Osteoblast (primary cell): ENCODE measurements at regions not wholly inside any gene's neighbourhood (a gene's known extent, or its start where the extent isn't known, plus 50 kb on each side); places are given as distances from the start of the nearest gene placed in this dataset.
A peak's percentile ranks its signal among the peaks of the same experiment; 100 is the strongest.

Experiments
- DNase-seq: peaks from one replicate; pipeline ENCODE4 v3.0.0; 2011; ENCODE audit warnings: low spot score, mixed read lengths; ENCODE audit not compliant: insufficient read length; ENCODE audit errors: missing footprints
- H2AFZ ChIP-seq: 2 replicates; pipeline ENCODE4 v1.6.0; 2011; ENCODE audit warnings: mild to moderate bottlenecking, low read length
- H3K27ac ChIP-seq: 2 replicates; pipeline ENCODE4 v1.5.1; 2011; ENCODE audit warnings: mild to moderate bottlenecking, low read depth, low read length, moderate library complexity
- H3K27me3 ChIP-seq: 2 replicates; pipeline ENCODE4 v1.6.0; 2012; ENCODE audit warnings: mild to moderate bottlenecking, control low read depth, inconsistent platforms, low read length, moderate library complexity; ENCODE audit not compliant: insufficient read depth
- H3K36me3 ChIP-seq: 2 replicates; pipeline ENCODE4 v1.5.1; 2011; ENCODE audit warnings: mild to moderate bottlenecking, low read length, control low read depth, moderate library complexity; ENCODE audit not compliant: insufficient read depth
- H3K4me1 ChIP-seq: 2 replicates; pipeline ENCODE4 v1.5.1; 2011; ENCODE audit warnings: mild to moderate bottlenecking, low read length, control low read depth, moderate library complexity; ENCODE audit not compliant: insufficient read depth
- H3K4me2 ChIP-seq: 2 replicates; pipeline ENCODE4 v1.6.0; 2011; ENCODE audit warnings: mild to moderate bottlenecking, low read length; ENCODE audit not compliant: insufficient read depth
- H3K4me3 ChIP-seq: fragments of 200-600 bp; sonication (generic); 3 replicates; pipeline ENCODE4 v1.5.1; 2012; ENCODE audit warnings: mild to moderate bottlenecking, low read length, inconsistent platforms; ENCODE audit not compliant: insufficient read depth
- H3K79me2 ChIP-seq: 2 replicates; pipeline ENCODE4 v1.6.0; 2012; ENCODE audit warnings: mild to moderate bottlenecking, low read length, control low read depth, inconsistent platforms; ENCODE audit not compliant: insufficient read depth
- H3K9me3 ChIP-seq: 2 replicates; pipeline ENCODE4 v1.5.1; 2011; ENCODE audit warnings: low read depth, low read length, control low read depth
- H4K20me1 ChIP-seq: 2 replicates; pipeline ENCODE4 v1.6.0; 2012; ENCODE audit warnings: mild to moderate bottlenecking, low read length, control low read depth; ENCODE audit not compliant: insufficient read depth
- TF ChIP-seq, protein P1 (sequence below): IDR thresholded peaks from 2 replicates; pipeline ENCODE4 v1.5.1; 2011; ENCODE audit warnings: mild to moderate bottlenecking, low read depth, low read length, moderate library complexity; ENCODE audit errors: extremely low read depth

DNA sequence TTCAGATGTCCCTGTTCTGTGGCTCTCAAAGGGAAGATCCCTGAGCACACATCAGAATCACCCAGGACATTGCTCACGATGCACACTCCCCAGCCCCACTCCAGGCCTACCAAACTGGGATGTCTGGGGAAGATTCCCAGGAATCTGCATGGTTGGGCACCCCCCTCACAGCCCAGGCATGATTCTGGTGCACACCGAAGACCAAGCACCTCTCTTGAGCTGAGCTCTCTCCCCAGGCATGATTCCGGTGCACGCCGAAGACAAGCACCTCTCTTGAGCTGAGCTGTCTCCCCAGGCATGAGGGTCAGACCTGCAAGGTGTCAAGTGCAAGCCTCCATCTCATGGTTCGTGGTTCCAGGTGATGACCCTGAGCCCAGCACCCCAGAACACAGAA is 112.2 kb upstream of the MEF2A start:
- no peaks in the 10 kb centered on the region for H3K36me3 ChIP-seq
- no peaks in the 10 kb centered on the region for H4K20me1 ChIP-seq
- TF ChIP-seq, protein P1, sequence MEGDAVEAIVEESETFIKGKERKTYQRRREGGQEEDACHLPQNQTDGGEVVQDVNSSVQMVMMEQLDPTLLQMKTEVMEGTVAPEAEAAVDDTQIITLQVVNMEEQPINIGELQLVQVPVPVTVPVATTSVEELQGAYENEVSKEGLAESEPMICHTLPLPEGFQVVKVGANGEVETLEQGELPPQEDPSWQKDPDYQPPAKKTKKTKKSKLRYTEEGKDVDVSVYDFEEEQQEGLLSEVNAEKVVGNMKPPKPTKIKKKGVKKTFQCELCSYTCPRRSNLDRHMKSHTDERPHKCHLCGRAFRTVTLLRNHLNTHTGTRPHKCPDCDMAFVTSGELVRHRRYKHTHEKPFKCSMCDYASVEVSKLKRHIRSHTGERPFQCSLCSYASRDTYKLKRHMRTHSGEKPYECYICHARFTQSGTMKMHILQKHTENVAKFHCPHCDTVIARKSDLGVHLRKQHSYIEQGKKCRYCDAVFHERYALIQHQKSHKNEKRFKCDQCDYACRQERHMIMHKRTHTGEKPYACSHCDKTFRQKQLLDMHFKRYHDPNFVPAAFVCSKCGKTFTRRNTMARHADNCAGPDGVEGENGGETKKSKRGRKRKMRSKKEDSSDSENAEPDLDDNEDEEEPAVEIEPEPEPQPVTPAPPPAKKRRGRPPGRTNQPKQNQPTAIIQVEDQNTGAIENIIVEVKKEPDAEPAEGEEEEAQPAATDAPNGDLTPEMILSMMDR = no peak
- DNase-seq = no peak
- H2AFZ ChIP-seq = no peak overlapping the region
- H3K79me2 ChIP-seq = no peaks in the 10 kb centered on the region
- no peaks in the 10 kb centered on the region for H3K9me3 ChIP-seq
- H3K4me3 ChIP-seq = no peak overlapping the region
- H3K27ac ChIP-seq = no peak overlapping the region
- peaks cover 40% of the 10 kb centered on the region for H3K4me1 ChIP-seq
- H3K4me2 ChIP-seq = no peak overlapping the region
- no peaks in the 10 kb centered on the region for H3K27me3 ChIP-seq

DNA sequence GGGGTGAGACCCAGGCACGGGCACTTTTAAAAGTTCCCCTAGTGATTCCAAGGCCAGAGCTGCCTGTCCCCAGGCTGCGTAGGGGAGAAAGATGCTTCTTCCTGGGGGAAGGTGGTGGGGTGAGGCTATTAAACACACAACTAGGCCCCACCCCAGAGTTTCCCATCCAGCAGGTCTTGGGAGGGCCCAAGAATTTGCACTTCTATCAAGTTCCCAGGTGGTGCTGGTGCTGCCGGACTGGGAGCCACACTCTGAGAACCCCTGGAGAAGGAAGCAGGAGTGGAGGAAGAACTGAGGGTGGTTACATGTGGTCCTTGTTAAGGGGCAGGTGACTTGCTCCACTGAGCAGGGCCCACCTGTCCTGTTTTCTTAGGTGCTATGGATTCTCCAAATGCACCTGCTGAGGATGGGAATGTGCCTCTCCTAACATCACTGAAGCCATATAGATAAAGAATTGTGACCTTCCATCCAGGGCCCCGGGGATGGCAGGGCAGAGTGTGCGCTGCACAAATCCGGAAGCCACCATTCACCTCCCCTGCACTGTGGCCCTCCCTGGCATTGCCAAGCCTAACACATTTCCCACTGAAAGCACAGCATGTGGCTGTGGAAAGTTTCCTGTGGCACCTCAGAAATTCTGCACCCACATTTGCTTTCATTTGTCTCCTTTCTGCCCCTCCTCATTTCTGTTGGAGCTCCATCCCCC is 111.5 kb upstream of the MEF2A start:
- H3K27ac ChIP-seq = peak overlapping the region; percentile 85
- H3K27me3 ChIP-seq = no peaks in the 10 kb centered on the region
- no peak overlapping the region for H3K4me3 ChIP-seq
- TF ChIP-seq, protein P1 = no peak
- no peaks in the 10 kb centered on the region for H3K79me2 ChIP-seq
- no peaks in the 10 kb centered on the region for H4K20me1 ChIP-seq
- H3K4me1 ChIP-seq = peaks cover 40% of the 10 kb centered on the region
- peak overlapping the region; percentile 31 for H2AFZ ChIP-seq
- no peaks in the 10 kb centered on the region for H3K9me3 ChIP-seq
- DNase-seq = no peak
- no peaks in the 10 kb centered on the region for H3K36me3 ChIP-seq
- peak overlapping the region; percentile 14 for H3K4me2 ChIP-seq

DNA sequence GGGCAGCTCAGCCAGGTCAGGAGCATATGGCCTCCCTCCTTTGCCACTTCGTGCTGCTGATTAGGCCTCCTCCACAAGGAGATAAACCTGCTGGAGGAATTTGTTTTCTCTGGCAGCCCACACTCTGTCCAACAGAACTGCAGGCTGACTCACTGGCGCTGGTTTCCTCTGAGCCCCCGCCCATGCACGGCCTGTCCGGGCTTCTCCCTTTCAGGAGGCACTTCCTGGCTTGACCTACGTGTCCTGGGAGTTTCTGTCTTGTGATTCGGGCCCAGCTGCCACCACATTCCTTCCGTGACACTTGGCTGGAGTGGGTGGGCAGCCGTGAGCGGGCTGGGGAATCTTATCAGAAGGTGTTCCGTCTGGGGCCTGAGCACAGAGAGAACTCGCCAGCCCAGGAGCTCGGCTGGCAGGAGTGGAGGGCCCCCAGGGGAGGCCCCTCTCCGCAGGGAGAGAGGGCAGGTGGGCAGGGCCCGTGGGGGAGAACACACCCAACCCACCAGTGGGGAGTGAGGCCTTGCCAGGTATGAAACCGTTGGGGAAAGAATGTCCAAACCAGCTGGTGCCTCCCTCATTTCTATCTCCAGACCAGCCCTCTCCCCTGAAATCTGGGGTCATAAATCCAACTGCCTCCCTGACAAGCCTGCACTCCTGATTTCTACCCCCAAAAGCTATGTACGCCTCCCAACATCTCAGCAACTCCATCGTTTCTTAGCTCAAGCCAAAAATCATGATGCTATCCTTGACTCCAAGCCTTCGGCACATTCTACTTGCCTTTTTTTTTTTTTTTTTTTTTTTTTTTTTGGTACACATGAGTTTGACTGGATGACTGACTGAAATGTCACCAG is 110.6 kb upstream of the MEF2A start:
- Histone ChIP-seq H3K4me1 (peaks cover 36% of the 10 kb centered on the region), H3K36me3 (no peaks in the 10 kb centered on the region)

More for the DNA sequence above, 110.6 kb upstream of the MEF2A start:
- Histone ChIP-seq H3K4me3 (peak overlapping the region; percentile 33), H3K27ac (peak overlapping the region; percentile 85), H4K20me1 (no peaks in the 10 kb centered on the region), H3K9me3 (no peaks in the 10 kb centered on the region), H2AFZ (peak overlapping the region; percentile 60), H3K4me2 (peak overlapping the region; percentile 14), H3K79me2 (no peaks in the 10 kb centered on the region), H3K27me3 (no peaks in the 10 kb centered on the region)
- peak; percentile 99 for DNase-seq
- TF ChIP-seq, protein P1 = no peak
